GM12891 (cell line): ENCODE measurements at regions not wholly inside any gene's neighbourhood (a gene's known extent, or its start where the extent isn't known, plus 50 kb on each side); places are given as distances from the start of the nearest gene placed in this dataset.

ENCODE experiments used
- PAX5 ChIP-seq: IDR thresholded peaks from 2 replicates; pipeline ENCODE4 v1.6.1; 2011; ENCODE audit warnings: low read length, moderate library complexity, mild to moderate bottlenecking; ENCODE audit not compliant: insufficient read depth, severe bottlenecking
- POLR2A ChIP-seq: IDR thresholded peaks from 2 replicates; pipeline ENCODE4 v1.6.1; 2011; ENCODE audit warnings: low read depth, low read length, control low read depth
- POLR2AphosphoS5 ChIP-seq: IDR thresholded peaks from 2 replicates; pipeline ENCODE4 v1.6.1; 2011; ENCODE audit warnings: low read depth, low read length, control low read depth

GRCh38 chr1:115440733-115441132 is 102.7 kb upstream of the NGF start:
- TF ChIP-seq POLR2A: no peak
- TF ChIP-seq PAX5: no peak
- no peak for TF ChIP-seq POLR2AphosphoS5
